Mesendoderm (in vitro differentiated cells): ENCODE measurements at regions not wholly inside any gene's neighbourhood (a gene's known extent, or its start where the extent isn't known, plus 50 kb on each side); places are given as distances from the start of the nearest gene placed in this dataset.

Experiments used
- DNase-seq: peaks from one replicate; pipeline ENCODE4 v3.0.0; 2013
- H2AK5ac ChIP-seq: 2 replicates; pipeline ENCODE4 v1.6.1; 2013; ENCODE audit warnings: low read length, inconsistent platforms
- H2BK120ac ChIP-seq: 2 replicates; pipeline ENCODE4 v1.6.1; 2013; ENCODE audit warnings: low read depth, mild to moderate bottlenecking, low read length, moderate library complexity, mixed read lengths
- H2BK15ac ChIP-seq: replicated peaks from 2 replicates; pipeline ENCODE4 v1.6.1; 2013; ENCODE audit warnings: low read depth, mild to moderate bottlenecking, moderate library complexity
- H2BK5ac ChIP-seq: 2 replicates; pipeline ENCODE4 v1.6.1; 2013; ENCODE audit warnings: low read length, inconsistent platforms
- H3K18ac ChIP-seq: 2 replicates; pipeline ENCODE4 v1.6.1; 2013; ENCODE audit warnings: mild to moderate bottlenecking, low read length, mixed read lengths
- H3K23ac ChIP-seq: one replicate; pipeline ENCODE4 v1.6.1; 2013; ENCODE audit warnings: low read length
- H3K27ac ChIP-seq: 2 replicates; pipeline ENCODE4 v1.5.1; 2013; ENCODE audit warnings: low read depth, mild to moderate bottlenecking, inconsistent platforms, low read length, moderate library complexity
- H3K27me3 ChIP-seq: 2 replicates; pipeline ENCODE4 v1.6.1; 2013; ENCODE audit warnings: low read length, control low read depth, mild to moderate bottlenecking, inconsistent platforms; ENCODE audit not compliant: insufficient read depth, poor library complexity
- H3K36me3 ChIP-seq: 2 replicates; pipeline ENCODE4 v1.6.1; 2013; ENCODE audit warnings: low read length, inconsistent platforms; ENCODE audit not compliant: control insufficient read depth, insufficient read depth
- H3K4ac ChIP-seq: one replicate; pipeline ENCODE4 v1.6.1; 2013; ENCODE audit warnings: low read depth, mild to moderate bottlenecking, low read length, moderate library complexity
- H3K4me1 ChIP-seq: 2 replicates; pipeline ENCODE4 v1.6.1; 2013; ENCODE audit warnings: low read depth, low read length, inconsistent platforms; ENCODE audit not compliant: control insufficient read depth
- H3K4me2 ChIP-seq: 2 replicates; pipeline ENCODE4 v1.6.1; 2013; ENCODE audit warnings: low read length
- H3K4me3 ChIP-seq: 2 replicates; pipeline ENCODE4 v1.5.1; 2013; ENCODE audit warnings: mild to moderate bottlenecking, low read length
- H3K56ac ChIP-seq: one replicate; pipeline ENCODE4 v1.6.1; 2013; ENCODE audit warnings: low read length
- H3K79me1 ChIP-seq: 2 replicates; pipeline ENCODE4 v1.6.1; 2013; ENCODE audit warnings: low read length, inconsistent platforms
- H3K79me2 ChIP-seq: 2 replicates; pipeline ENCODE4 v1.6.1; 2013; ENCODE audit warnings: mild to moderate bottlenecking, low read length; ENCODE audit not compliant: control insufficient read depth, insufficient read depth
- H3K9ac ChIP-seq: 2 replicates; pipeline ENCODE4 v1.6.1; 2013; ENCODE audit warnings: low read length, inconsistent platforms
- H4K5ac ChIP-seq: one replicate; pipeline ENCODE4 v1.6.1; 2013; ENCODE audit warnings: low read length
- H4K8ac ChIP-seq: one replicate; pipeline ENCODE4 v1.6.1; 2013; ENCODE audit warnings: low read depth, mild to moderate bottlenecking, control low read depth, low read length, moderate library complexity
- WGBS: extraction: QIAGEN DNeasy Blood & Tissue Kit; methylation state at CpG from one replicate; pipeline ENCODE4 v1.1.7; 2013; ENCODE audit warnings: low lambda C conversion rate, missing lambda C conversion rate; ENCODE audit not compliant: insufficient coverage; ENCODE audit errors: extremely low coverage; 5-methylcytosine and 5-hydroxymethylcytosine counted together

DNA sequence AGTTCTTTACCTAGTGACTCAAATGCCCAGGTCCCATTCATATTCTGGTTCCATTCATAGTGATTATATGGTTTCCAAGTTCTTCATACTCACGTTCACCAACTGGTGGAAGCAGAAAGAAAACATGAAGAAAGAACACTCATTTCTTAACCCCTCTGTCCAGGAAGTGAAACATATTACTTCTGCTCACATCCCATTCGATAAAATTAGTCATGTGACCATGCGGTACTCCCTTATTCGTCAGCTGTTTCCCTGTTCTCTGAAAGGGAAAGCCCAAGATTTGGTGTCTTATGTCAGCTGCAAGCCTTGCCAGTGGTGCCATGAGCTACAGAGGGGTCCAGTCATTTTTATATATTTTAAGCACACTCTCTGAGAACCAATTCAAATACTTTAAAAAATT lies 387.0 kb upstream of the DMAC1 start:
- Histone ChIP-seq H2BK15ac (no peak overlapping the region), H3K4ac (no peak overlapping the region), H3K27me3 (no peaks in the 10 kb centered on the region), H3K36me3 (no peaks in the 10 kb centered on the region), H3K4me1 (no peaks in the 10 kb centered on the region), H2BK120ac (no peak overlapping the region), H4K8ac (no peak overlapping the region), H4K5ac (no peak overlapping the region), H2AK5ac (no peak overlapping the region), H3K56ac (no peak overlapping the region), H3K4me3 (no peak overlapping the region), H3K79me1 (no peaks in the 10 kb centered on the region), H3K4me2 (no peak overlapping the region), H3K9ac (no peak overlapping the region), H3K18ac (no peak overlapping the region), H3K27ac (no peak overlapping the region), H3K79me2 (no peaks in the 10 kb centered on the region), H2BK5ac (no peak overlapping the region), H3K23ac (no peak overlapping the region)
- no peak for DNase-seq
- WGBS: no CpG with 5 or more reads among the region's 4 CpGs

GRCh38 chr9:8183618-8184017 lies 384.0 kb upstream of the DMAC1 start:
- H3K27ac ChIP-seq: no peak overlapping the region
- H3K4me3 ChIP-seq: no peak overlapping the region
- no peaks in the 10 kb centered on the region for H3K4me1 ChIP-seq
- H3K27me3 ChIP-seq: no peaks in the 10 kb centered on the region
- no peak overlapping the region for H2BK5ac ChIP-seq
- WGBS: no CpG with 5 or more reads among the region's 3 CpGs
- H2BK15ac ChIP-seq: no peak overlapping the region
- no peak overlapping the region for H3K56ac ChIP-seq
- DNase-seq: peak; percentile 21
- no peaks in the 10 kb centered on the region for H3K79me2 ChIP-seq
- H3K36me3 ChIP-seq: no peaks in the 10 kb centered on the region
- no peak overlapping the region for H3K4me2 ChIP-seq
- no peaks in the 10 kb centered on the region for H3K79me1 ChIP-seq
- no peak overlapping the region for H3K4ac ChIP-seq
- no peak overlapping the region for H4K5ac ChIP-seq
- H3K18ac ChIP-seq: no peak overlapping the region
- H2BK120ac ChIP-seq: no peak overlapping the region
- H3K23ac ChIP-seq: no peak overlapping the region
- H3K9ac ChIP-seq: no peak overlapping the region
- H2AK5ac ChIP-seq: no peak overlapping the region
- H4K8ac ChIP-seq: no peak overlapping the region

GRCh38 chr9:8179381-8180053 lies 379.9 kb upstream of the DMAC1 start:
- Histone ChIP-seq H3K9ac (no peak overlapping the region), H3K4me1 (no peaks in the 10 kb centered on the region), H2BK120ac (no peak overlapping the region), H2BK5ac (no peak overlapping the region), H3K79me2 (no peaks in the 10 kb centered on the region), H4K8ac (no peak overlapping the region), H2AK5ac (no peak overlapping the region), H3K56ac (no peak overlapping the region), H3K4ac (no peak overlapping the region), H2BK15ac (no peak overlapping the region), H4K5ac (no peak overlapping the region), H3K79me1 (no peaks in the 10 kb centered on the region), H3K4me3 (no peak overlapping the region), H3K18ac (no peak overlapping the region), H3K27ac (no peak overlapping the region), H3K23ac (no peak overlapping the region), H3K4me2 (no peak overlapping the region), H3K36me3 (no peaks in the 10 kb centered on the region), H3K27me3 (no peaks in the 10 kb centered on the region)
- DNase-seq: no peak
- no CpG with 5 or more reads among the region's 3 CpGs for WGBS

DNA sequence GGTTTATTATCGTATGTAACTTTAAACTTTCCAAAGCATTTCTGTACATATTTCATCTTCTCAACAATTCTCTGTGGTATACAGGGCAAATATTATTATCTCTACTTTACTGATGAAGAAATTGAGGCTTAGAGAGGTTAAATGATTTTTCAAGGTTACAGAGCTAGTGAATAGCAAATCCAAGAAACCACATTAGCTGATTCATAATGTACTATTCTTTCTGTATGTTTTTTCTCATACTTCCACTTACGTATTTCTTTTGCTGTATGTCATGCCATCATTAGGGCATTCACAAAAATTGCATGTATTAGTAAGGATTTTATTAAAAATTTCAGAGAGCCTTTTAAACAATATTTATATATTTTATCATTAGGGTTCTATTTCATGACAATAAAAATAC lies 372.4 kb upstream of the DMAC1 start:
- WGBS: no CpG with 5 or more reads among the region's 2 CpGs
- Histone ChIP-seq H2BK5ac (no peak overlapping the region), H3K56ac (no peak overlapping the region), H3K27me3 (no peaks in the 10 kb centered on the region), H4K5ac (no peak overlapping the region), H2AK5ac (no peak overlapping the region), H3K4me3 (no peak overlapping the region), H3K79me2 (no peaks in the 10 kb centered on the region), H3K18ac (no peak overlapping the region), H3K4me1 (no peaks in the 10 kb centered on the region), H3K23ac (no peak overlapping the region), H3K4me2 (no peak overlapping the region), H3K9ac (no peak overlapping the region), H4K8ac (no peak overlapping the region), H2BK120ac (no peak overlapping the region), H3K27ac (no peak overlapping the region), H3K36me3 (no peaks in the 10 kb centered on the region), H3K4ac (no peak overlapping the region), H2BK15ac (no peak overlapping the region), H3K79me1 (no peaks in the 10 kb centered on the region)
- no peak for DNase-seq

GRCh38 chr9:8168916-8169438 lies 369.4 kb upstream of the DMAC1 start:
- H3K4ac ChIP-seq: no peak overlapping the region
- no peak overlapping the region for H3K4me2 ChIP-seq
- H3K4me1 ChIP-seq: no peaks in the 10 kb centered on the region
- no peak overlapping the region for H2BK120ac ChIP-seq
- no peaks in the 10 kb centered on the region for H3K79me2 ChIP-seq
- H2BK5ac ChIP-seq: no peak overlapping the region
- H3K27me3 ChIP-seq: no peaks in the 10 kb centered on the region
- H3K4me3 ChIP-seq: no peak overlapping the region
- no peak overlapping the region for H2AK5ac ChIP-seq
- no peaks in the 10 kb centered on the region for H3K36me3 ChIP-seq
- H3K27ac ChIP-seq: no peak overlapping the region
- H3K9ac ChIP-seq: no peak overlapping the region
- H4K8ac ChIP-seq: no peak overlapping the region
- no peak overlapping the region for H3K18ac ChIP-seq
- H4K5ac ChIP-seq: no peak overlapping the region
- no peak overlapping the region for H3K56ac ChIP-seq
- no CpG with 5 or more reads among the region's 2 CpGs for WGBS
- no peak for DNase-seq
- no peaks in the 10 kb centered on the region for H3K79me1 ChIP-seq
- H2BK15ac ChIP-seq: no peak overlapping the region
- no peak overlapping the region for H3K23ac ChIP-seq

DNA sequence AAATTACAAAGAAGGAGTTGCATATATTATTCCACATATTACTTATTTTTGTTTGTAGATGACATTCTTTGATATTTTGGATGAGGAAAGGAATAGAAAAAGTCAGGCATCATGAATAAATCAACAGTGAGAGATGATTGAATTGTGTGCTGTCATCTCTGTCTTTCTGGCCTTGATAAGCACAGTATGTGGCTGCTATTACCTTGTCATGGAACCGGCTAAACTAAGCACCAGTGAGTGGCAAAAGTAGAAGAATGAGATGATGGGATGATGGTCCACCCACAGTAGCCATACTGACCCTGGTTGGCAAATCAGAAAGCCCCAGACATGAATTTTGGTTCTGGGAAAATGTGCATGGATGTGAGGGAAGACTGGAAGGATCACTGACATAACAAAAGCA lies 361.2 kb upstream of the DMAC1 start:
- Histone ChIP-seq H2BK5ac (no peak overlapping the region), H3K36me3 (no peaks in the 10 kb centered on the region), H2BK120ac (no peak overlapping the region), H4K5ac (no peak overlapping the region), H3K4ac (no peak overlapping the region), H3K23ac (no peak overlapping the region), H4K8ac (no peak overlapping the region), H3K18ac (no peak overlapping the region), H2AK5ac (no peak overlapping the region), H3K4me1 (no peaks in the 10 kb centered on the region), H3K9ac (no peak overlapping the region), H3K4me2 (no peak overlapping the region), H3K79me2 (no peaks in the 10 kb centered on the region), H3K56ac (no peak overlapping the region), H3K27ac (no peak overlapping the region), H2BK15ac (no peak overlapping the region), H3K79me1 (no peaks in the 10 kb centered on the region), H3K27me3 (no peaks in the 10 kb centered on the region), H3K4me3 (no peak overlapping the region)
- no peak for DNase-seq
- WGBS: no CpG with 5 or more reads among the region's 1 CpG
